NCI-H345 treated with DMSO at 0.1 percent for 48 hours (cell line): ENCODE measurements at regions not wholly inside any gene's neighbourhood (a gene's known extent, or its start where the extent isn't known, plus 50 kb on each side); places are given as distances from the start of the nearest gene placed in this dataset.
"Not testable (repeated sequence)": the region's sequence is repeated elsewhere in the genome, so short reads cannot be mapped to it uniquely, and the experiment has no call there.

Experiments
- DNase-seq: peaks from one replicate; lab custom pipeline; 2025; ENCODE audit not compliant: unreplicated experiment; lab: John Stamatoyannopoulos, UW

DNA sequence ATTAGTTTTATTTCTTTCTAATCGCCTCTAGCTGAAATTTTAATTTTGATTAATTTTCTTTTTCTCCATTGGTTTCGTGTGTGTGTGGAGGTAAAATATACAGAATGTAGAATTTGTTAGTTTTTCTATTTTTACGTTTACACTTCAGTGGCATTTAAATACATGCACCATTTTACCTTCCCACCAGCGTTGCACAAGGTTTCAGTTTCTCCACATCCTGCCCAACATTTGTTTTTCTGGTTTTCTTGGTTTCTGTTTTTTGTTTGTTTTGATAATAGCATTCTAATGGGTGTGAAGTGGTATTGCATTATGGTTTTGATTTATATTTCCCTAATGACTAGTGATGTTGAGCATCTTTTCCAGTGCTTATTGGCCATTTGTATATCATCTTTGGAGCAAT lies 871.4 kb upstream of the DEFB115 start:
- DNase-seq: not testable (repeated sequence)

DNA sequence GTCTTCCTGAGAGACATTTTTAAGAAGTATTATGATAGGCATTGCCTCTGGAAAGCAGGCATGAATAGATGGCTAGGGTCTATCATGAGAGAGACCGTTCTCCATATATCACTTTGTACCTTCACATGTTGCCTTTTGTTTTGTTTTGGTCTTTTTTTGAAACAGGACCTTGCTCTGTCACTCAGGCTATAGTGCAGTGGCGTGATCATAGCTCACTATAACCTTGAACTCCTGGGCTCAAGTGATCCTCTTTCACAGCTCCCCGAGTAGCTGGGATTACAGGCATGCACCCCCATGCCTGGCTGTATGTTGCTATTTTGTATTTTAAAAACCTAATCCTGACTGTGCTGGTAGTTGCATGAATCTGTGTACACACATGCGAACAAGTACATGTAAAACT lies 869.6 kb upstream of the DEFB115 start:
- not testable (repeated sequence) for DNase-seq

DNA sequence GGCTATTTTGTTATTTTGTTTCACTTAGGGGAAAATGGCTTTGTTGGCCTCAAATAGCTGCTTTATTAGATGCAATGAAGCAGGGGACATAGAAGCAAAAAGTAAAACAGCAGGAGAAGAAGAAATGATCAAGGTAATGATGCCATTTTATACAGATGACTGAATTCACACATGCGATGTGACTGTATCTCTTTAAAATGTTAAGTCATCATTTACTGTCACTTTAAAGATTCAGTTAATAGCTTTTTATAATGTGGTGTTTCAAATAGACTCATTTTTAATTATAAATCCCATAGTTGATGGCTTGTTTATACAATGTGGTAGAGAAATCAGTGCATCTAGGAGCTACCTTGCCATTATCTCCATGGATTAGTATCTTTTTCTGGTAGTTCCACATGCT lies 863.9 kb upstream of the DEFB115 start:
- not testable (repeated sequence) for DNase-seq

DNA sequence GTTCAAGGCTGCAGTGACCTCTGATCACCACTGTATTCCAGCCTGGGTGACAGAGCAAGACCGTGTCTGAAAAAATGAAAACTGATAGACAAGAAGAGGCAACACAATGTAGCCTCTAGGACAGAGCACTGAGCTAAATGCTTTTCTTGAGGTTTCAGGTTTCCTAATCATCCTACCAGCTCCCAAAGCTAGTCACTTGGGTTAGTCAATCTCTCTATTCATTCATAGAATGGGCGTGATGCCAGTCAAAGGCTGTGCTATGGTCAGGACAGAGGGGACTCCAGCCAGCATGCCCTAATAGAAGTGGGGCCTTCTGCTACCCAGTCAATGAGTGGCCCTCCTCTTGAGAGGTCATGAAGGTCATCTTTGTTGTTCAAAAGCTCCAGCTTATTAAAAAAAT lies 860.4 kb upstream of the DEFB115 start:
- not testable (repeated sequence) for DNase-seq

DNA sequence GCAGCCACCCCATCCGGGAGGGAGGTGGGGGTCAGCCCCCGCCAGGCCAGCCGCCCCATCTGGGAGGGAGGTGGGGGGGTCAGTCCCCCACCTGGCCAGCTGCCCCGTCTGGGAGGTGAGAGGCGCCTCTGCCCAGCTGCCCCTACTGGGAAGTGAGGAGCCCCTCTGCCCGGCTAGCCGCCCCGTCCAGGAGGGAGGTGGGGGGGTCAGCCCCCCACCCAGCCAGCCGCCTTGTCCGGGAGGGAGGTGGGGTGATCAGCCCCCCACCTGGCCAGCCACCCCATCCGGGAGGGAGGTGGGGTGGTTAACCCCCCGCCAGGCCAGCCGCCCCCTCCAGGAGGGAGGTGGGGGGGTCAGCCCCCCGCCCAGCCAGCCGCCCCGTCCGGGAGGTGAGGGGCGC lies 852.4 kb upstream of the DEFB115 start:
- DNase-seq: not testable (repeated sequence)

DNA sequence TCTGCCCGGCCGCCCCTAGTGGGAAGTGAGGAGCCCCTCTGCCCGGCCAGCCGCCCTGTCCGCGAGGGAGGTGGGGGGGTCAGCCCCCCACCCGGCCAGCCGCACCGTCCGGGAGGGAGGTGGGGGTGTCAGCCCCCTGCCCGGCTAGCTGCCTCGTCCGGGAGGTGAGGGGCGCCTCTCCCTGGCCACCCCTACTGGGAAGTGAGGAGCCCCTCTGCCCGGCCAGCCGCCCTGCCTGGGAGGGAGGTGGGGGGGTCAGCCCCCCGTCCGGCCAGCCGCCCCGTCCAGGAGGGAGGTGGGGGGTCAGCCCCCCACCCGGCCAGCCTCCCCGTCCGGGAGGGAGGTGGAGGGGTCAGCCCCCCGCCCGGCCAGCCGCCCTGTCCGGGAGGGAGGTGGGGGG lies 851.9 kb upstream of the DEFB115 start:
- not testable (repeated sequence) for DNase-seq

DNA sequence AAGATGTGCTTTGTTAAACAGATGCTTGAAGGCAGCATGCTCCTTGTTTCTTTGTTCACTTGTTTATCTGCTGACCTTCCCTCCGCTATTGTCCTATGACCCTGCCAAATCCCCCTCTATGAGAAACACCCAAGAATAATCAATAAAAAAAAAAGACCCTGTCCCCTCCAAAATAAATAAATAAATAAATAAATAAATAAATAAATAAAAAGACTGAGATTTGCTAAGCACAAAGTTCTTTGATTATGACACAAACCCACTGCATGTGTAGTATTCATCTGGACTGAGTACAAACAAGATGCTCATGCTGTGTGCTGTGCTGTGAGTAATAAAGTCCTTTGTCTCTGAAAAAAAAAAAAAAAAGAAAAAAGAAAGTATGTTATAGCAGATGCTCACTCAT lies 851.1 kb upstream of the DEFB115 start:
- DNase-seq: not testable (repeated sequence)

DNA sequence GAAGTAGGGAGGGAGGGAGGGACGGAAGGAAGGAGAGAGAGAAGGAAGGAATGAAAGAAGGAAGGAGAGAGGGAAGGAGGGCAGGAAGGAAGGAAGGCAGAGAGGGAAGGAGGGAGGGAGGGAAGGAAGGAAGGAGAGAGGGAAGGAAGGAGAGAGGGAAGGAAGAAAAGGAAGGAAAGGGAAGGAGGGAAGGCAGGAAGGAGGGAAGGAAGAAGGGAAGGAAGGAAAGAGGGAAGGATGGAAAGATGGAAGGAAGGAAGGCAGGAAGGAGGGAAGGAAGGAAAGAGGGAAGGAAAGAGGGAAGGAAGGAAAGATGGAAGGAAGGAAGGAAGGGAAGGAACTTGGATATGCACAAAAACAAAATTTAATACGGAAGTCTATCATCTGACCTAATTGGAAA lies 844.5 kb upstream of the DEFB115 start:
- DNase-seq: no peak

DNA sequence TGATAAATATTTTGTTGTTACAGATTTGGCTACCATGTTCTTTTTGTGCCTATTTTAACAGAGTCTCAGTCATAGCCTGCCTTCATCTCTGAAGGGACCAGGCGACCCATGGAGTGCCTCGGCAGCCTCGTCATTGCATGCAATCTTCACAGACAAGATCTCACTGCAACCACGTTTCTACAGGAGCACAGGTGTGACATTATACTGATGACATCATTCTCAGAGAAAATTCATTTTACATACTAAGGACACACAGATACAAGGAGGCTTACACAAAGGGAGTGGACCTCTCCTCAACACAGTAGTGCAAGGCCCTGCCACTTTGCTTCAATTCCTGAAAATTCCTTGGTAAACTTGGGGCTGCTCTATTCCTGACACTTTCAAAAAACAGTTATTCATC lies 840.1 kb upstream of the DEFB115 start:
- DNase-seq: not testable (repeated sequence)

DNA sequence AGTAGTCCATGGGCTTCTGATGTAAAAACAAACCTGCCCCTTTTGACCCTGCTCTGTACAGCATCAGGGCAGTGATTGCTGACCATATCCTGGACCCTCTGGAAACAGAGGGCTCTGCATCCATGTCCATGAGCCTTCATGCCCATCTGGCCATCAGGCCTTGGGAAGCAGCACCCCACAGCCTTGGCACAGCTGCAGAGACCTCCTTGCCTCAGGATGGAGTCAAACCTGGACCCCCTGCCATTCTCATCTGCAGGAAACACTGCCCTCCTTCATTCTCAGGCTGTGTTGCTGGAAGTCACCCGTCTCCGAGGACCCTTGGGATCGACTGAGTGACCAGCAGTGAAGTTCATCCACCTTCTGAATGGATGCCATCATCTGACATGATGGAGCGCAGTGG lies 839.1 kb upstream of the DEFB115 start:
- not testable (repeated sequence) for DNase-seq

DNA sequence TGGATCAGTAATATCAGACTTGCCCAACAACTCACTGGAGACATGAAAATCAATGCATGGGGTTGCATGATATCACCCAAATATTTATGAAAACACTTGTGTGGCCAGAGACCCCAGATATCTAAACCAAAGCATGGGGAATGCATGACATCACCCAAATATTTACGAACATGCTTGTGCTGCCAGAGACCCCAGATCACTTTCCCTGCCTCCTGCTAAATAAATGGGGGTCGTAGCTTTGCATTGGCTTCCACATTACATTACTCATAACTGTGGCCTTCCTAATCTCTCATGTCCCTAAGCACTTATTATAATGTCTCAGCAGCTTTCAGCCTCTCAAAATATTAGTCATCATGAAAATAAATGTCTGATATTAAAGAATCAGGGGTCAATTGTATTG lies 838.0 kb upstream of the DEFB115 start:
- no peak for DNase-seq

DNA sequence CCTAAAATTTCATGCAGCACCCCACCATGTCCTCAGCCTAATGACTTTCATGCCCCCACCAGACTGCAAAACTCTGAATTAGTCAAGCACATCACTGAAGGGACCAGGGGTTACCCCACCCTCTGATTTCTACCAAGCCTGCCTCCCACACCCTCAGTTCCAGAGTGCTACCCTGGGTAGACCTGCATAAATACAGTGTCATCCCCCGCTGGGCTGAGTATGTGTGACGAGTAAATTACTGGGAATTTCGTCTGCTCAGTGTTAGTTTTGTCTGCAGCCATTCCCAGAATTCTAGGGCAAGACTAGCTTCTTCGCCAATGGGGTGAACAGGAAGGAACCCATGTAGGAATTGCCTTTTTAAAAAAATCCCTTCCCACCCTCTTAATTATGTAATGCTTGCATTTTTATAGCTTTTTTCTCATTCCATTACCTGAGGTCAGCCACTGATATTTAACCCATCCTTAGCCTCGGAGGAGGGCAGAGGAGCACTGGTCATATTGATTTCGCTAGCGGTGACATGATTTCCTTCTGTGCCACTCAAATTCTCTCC lies 837.5 kb upstream of the DEFB115 start:
- DNase-seq: not testable (repeated sequence)
